ENCODE measurements at regions not wholly inside any gene's neighbourhood (a gene's known extent, or its start where the extent isn't known, plus 50 kb on each side); places are given as distances from the start of the nearest gene placed in this dataset.
"Not testable (repeated sequence)": the region's sequence is repeated elsewhere in the genome, so short reads cannot be mapped to it uniquely, and the experiment has no call there.

- DNase-seq: not testable (repeated sequence)
These were observed 418.9 kb upstream of the IMPG1 start for GRCh38 chr6:76491376-76491775.

- no peak for DNase-seq
These were observed 418.0 kb upstream of the IMPG1 start for GRCh38 chr6:76490456-76490855.

DNA sequence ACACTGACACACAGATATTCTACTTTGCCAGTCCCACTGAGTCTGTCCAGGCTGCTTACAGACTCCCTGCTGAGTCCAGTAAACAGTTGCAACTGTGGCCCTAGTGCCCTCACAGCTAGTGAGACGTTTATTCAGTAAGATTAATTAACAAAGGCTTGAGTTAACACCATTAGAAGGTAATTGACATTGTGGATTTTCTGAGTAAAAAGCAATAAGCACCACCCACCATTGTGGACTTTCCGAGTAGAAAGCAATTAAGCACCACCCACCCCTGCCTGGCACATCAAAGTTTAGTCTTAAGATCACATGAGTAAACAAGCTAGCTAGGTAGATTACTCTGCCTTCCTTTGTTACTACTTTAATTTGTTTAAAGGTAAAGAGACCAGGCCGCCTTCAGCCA lies 408.6 kb upstream of the IMPG1 start:
- DNase-seq: no peak

DNA sequence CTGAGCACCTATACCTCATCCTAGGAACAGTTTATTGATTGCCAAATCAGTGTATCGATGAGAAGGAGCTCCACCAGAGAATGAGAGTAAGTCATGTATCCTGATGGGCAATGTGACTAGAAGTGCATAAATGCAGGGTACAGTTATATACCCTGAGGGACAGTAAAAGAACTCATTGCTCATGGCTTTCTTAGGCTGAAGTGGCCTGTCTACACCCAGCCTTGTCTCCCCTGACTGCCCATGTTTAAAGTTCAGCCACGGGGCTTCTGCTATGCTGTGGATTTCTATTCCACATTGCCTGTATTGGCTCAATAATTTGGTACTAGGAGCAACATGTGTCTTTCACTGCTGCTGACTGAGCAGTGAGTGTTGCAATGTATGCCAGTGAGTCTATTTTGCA lies 400.4 kb upstream of the IMPG1 start:
- DNase-seq: no peak

- DNase-seq: no peak
These were observed 393.8 kb upstream of the IMPG1 start for GRCh38 chr6:76466286-76466685.

DNA sequence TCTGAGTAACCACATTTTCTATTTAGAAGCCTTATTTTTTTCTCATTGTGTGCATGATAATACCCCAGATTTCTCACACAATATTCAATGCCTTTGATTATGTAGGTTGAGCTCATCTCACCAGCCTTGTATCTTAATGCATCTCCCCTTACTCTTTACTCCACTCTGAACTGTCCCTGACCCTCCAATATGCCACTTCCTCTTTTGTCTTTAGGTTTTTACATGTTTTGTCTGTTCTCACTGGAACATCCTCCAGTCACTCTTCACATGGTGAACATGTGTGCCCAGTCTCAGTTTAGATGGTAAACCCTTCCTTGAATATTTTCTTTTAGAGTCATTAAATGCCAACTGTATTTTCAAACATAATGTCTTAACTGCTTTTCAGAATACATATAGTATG lies 392.9 kb upstream of the IMPG1 start:
- no peak for DNase-seq

DNA sequence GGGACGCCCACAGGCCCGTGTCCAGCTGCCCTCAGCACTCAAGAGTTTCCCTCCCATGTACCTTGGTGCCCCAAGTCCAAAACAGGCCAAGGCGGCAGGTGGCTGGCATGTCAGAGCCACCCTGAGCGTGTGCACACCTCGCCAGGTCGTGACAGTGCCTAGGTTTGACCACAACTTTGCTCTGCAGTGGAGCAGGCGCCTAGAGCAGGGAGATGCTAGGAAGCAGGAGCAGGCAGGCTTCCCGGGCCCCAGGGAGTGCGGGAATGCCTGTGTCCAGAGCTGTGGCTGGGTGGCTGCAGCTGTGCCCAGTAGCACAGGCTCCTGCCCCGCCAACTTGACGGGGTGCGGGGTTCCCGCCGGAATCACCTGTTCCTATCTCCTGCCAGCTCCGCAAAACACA lies 380.8 kb upstream of the IMPG1 start:
- DNase-seq: no peak

DNA sequence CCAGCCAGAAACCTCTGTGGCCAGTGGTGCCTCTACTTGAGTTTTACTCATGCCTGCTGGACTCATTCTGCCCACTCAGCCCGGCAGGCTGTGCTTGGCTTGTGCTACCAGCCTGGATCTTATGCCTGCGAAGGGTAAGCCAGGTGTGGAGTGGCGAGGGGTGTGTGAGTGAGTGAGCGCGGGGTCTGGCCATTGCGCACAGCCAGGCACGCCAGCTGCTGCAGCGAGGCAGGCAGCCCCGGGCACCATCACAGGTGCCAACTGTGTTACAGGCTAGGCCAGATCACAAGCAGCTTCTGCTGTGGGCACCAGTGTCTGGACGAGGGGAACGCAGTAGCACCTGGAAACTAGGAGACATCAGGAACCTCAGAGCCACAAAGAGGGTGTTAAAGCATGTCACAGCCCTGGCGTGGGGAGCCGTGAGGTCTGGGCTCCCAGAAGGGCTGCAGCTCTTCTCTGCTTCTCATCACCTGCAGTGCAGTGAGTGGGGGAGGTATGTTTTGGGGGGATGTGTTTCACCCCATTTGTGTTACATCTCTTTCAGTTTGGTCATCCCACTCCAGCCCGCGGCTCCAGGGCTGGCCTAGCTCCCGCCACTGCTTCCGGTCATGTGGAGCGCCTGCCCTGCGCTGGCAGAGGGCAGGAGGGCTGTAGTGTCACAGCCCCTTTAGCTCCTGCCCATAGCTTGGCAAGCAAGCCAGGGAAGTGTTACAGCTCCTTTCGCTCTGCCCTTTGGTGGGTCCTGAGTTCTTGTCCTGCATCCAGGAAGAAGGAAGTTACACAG lies 379.7 kb upstream of the IMPG1 start:
- DNase-seq: no peak

DNA sequence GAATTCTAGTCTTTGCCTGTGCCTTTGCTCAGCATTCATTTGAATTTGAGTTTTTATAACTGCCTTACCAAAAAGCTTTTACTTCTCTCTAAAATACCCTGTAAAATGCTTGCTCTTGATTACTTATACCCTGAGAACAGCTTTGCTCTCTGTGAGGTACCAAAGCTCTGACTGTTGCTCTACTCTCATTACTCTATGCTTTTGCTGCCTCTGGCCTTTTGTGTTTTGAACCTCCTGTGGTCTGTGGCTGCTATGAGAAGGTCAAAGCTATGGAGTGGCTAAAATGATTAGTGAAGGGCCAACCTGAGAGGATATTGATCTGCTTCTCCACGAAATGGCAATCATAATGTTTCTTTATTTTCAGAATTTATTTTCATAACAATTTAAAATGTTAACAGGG lies 375.6 kb upstream of the IMPG1 start:
- no peak for DNase-seq

DNA sequence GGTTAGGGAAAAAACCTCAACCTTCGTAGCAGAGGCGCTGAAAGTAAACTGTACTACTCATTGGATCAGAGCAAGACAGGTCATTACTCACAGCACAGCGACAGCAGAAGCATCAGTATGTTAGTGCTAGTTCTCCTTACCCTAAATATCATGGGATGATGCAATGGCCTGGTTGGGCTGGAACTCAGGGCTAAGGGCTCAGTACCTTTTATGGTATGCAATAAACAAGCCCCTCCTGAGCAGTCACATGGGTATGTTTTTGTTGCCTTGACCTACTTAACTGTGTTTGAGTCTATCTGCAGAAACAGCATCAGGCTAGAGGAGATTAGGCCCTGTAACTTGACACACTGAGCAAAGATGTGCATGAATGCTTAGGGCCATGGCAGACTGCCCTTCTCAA lies 369.4 kb upstream of the IMPG1 start:
- DNase-seq: no peak

DNA sequence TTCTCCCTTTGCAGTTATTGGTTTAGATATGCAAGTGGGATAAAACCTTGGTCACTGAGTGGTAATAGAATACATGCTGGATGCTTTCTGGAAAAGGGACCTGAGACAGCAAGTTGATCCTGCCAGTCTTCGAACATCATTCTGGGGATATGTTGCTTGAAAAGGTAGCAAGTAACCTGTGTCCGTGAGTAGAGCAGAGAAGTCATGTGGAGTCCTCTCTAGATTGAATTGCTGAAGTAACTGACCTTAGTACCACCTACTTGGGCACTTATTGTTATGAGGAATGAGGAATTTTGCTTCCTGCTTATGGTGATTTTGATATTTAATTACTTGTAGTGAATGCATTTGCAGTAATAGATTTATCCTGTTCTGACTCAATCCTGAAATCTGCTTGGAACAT lies 367.3 kb upstream of the IMPG1 start:
- no peak for DNase-seq

GRCh38 chr6:76438768-76439167 lies 366.3 kb upstream of the IMPG1 start:
- DNase-seq: no peak

DNA sequence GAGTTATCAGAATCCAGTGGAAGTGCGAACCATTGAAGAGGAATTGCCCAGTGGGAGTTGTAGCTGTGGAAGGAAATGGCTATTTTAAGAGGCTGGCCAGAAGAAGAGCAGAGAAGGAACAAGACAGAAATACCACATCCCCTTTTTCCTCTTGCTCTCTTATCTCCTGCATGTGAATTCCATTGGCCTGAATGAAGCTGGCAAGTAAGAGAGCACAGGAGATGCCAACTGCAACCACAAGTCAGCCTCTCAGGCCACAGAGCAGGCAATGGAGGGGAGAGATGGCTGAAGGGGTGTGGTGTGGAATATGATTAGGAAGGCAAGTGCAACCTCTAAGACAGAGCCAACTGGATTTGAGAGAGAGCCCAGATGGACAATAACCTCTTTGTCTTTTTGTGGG lies 362.7 kb upstream of the IMPG1 start:
- DNase-seq: peak; percentile 3

- no peak for DNase-seq
These were observed 350.2 kb upstream of the IMPG1 start for GRCh38 chr6:76422511-76423213.

DNA sequence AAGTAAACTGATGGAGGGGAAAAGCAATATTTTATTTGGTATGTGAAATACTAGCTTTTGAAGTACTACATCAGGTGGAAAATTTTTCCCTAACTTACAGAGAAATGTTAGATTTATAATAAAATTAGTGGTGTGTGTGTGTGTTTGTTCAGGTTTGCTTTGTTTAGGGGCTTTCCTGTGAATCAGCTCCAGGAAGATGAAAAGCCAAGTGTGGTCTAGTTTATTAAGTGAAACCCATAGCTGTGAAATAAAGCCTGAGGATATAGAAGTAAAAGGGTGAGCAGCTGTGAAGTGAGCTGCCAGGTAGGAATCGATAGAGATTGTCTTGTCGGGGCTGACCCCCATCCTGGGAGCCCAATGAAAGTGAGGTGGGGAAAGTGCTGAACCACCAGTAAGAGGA lies 347.6 kb upstream of the IMPG1 start:
- DNase-seq: no peak

DNA sequence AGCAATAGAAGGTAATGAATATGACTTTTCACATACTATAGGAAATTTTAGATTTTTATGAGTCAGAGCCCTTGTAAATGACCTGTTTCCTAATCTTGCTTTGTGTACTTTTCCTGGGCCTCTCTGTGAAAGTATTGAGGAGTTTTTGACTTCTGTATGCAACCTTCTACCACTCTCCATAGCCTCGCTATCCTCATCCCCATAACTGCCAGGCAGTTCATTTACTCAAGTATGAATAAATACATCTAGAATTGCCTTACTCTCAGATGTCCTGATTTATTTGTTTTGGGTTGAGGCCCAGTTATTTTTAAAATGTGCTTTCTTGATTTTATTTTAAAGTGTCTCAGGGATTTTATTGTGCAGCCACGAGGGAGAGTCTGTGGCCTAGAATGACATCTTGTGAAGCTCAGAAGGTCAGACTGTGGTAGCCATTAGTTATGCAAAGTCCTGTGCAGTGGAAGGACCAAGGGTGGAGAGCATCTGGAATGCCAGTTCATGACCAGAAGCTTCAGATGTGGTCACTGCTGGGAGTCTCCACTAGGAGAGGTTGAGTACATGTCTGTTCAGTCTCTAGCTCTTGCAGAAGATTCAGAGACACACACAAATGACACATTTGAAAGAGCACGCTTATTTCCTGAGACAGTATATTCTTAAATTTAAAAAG lies 346.2 kb upstream of the IMPG1 start:
- DNase-seq: no peak

GRCh38 chr6:76416821-76417605 lies 344.6 kb upstream of the IMPG1 start:
- no peak for DNase-seq

DNA sequence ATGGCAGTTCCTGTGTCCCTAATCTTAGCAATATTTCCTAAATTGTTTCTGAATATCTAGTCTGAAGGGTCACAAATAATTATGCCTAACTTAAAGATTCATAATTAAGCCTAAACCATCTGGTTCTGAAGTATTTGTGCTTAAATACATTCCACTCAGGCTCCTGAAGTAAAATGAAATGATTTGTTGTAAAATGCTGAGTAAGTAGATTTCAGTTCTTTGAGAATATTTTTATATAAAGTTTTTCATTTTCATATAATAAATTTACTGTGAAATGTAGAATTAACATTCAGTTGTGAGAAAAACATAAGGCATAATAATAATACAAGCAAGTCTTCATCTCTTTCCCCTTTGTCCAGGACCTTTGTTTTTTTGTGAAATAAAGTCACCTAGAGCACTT lies 330.6 kb upstream of the IMPG1 start:
- DNase-seq: no peak

DNA sequence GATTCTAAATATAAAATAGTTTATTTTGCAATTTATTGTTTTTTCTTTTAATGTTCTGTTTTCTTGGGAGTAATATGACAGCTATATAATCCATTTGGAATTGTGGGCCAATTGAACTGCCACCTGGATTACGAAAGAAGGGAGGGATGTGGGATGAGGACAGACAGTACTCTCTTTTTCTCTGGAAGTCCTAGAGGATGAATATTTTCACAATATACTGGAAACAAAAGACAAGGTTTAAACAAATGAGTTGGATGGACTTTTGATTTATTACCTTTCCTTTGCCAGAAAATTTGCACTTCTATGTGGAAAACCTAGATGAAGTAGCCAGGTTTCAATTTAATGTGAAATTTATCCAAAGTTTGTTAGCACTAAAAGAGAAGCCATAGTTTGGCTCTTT lies 325.5 kb upstream of the IMPG1 start:
- no peak for DNase-seq

DNA sequence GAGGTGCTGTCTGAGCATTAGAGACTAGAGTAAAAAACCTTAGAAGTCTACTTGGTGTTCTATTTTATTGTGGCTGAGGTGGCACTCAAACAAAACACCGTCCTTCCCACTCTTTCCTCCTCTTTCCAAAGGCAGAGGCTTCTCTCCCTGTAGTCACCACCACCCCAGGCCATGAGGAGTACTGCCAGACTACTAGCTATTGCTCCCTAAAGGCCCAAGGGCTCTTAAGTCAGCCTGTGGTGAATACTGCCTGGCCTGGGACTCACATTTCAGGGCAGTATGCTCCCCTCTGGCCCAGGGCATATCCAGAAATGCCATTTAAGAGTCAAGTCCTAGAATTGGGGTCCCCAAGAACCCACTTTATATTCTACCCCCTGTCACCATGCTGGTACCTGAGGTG lies 309.7 kb upstream of the IMPG1 start:
- DNase-seq: no peak

- no peak for DNase-seq
These were observed 309.1 kb upstream of the IMPG1 start for GRCh38 chr6:76381612-76382011.

- DNase-seq: peak; percentile 18
These were observed 278.8 kb upstream of the IMPG1 start for GRCh38 chr6:76351275-76351674.

- no peak for DNase-seq
These were observed 275.1 kb upstream of the IMPG1 start for GRCh38 chr6:76347539-76347938.

Data from hematopoietic multipotent progenitor cell treated with erythropoietin and hydrocortisone succinate and interleukin-3 and kit ligand, for 4 days (in vitro differentiated cells).